ENCODE measurements at regions not wholly inside any gene's neighbourhood (a gene's known extent, or its start where the extent isn't known, plus 50 kb on each side); places are given as distances from the start of the nearest gene placed in this dataset.

GRCh38 chr5:72760259-72760658, 56.2 kb upstream of the TNPO1 start:
- DNase-seq (ENCODE audit: low read depth in 1 of 2, low spot score in 1 of 2): no peak
- TF ChIP-seq JUND (IDR thresholded peaks at IDR 0.05; ENCODE audit: low read depth): no peak
- in situ Hi-C loops (cut with HindIII; ENCODE audit: low pct_unique_long_range_greater_than_20kb, low sequenced_read_pairs): no loop called here

- in situ Hi-C loops (cut with HindIII; ENCODE audit: low pct_unique_long_range_greater_than_20kb, low sequenced_read_pairs): no loop called here
- no peak for TF ChIP-seq JUND (IDR thresholded peaks at IDR 0.05; ENCODE audit: low read depth)
- peak in 1 of 2 experiments; percentile 7 for DNase-seq (ENCODE audit: low read depth in 1 of 2, low spot score in 1 of 2)
Measured at GRCh38 chr5:72752909-72753308, 63.6 kb upstream of the TNPO1 start.

GRCh38 chr5:72749362-72749997, 67.0 kb upstream of the TNPO1 start:
- no peak for TF ChIP-seq JUND (IDR thresholded peaks at IDR 0.05; ENCODE audit: low read depth)
- no peak for DNase-seq (ENCODE audit: low read depth in 1 of 2, low spot score in 1 of 2)
- in situ Hi-C loops (cut with HindIII; ENCODE audit: low pct_unique_long_range_greater_than_20kb, low sequenced_read_pairs): no loop called here

- TF ChIP-seq JUND (IDR thresholded peaks at IDR 0.05; ENCODE audit: low read depth): no peak
- DNase-seq (ENCODE audit: low read depth in 1 of 2, low spot score in 1 of 2): no peak
- in situ Hi-C loops (cut with HindIII; ENCODE audit: low pct_unique_long_range_greater_than_20kb, low sequenced_read_pairs): no loop called here
Measured at GRCh38 chr5:72747826-72748225, 68.6 kb upstream of the TNPO1 start.

- in situ Hi-C loops (cut with HindIII; ENCODE audit: low pct_unique_long_range_greater_than_20kb, low sequenced_read_pairs): no loop called here
- TF ChIP-seq JUND (IDR thresholded peaks at IDR 0.05; ENCODE audit: low read depth): no peak
- DNase-seq (ENCODE audit: low read depth in 1 of 2, low spot score in 1 of 2): no peak
Measured at GRCh38 chr5:72746736-72747135, 69.7 kb upstream of the TNPO1 start.

GRCh38 chr5:72744136-72744535, 72.3 kb upstream of the TNPO1 start:
- no peak for TF ChIP-seq JUND (IDR thresholded peaks at IDR 0.05; ENCODE audit: low read depth)
- in situ Hi-C loops (cut with HindIII; ENCODE audit: low pct_unique_long_range_greater_than_20kb, low sequenced_read_pairs): no loop called here
- no peak for DNase-seq (ENCODE audit: low read depth in 1 of 2, low spot score in 1 of 2)

- in situ Hi-C loops (cut with HindIII; ENCODE audit: low pct_unique_long_range_greater_than_20kb, low sequenced_read_pairs): no loop called here
- DNase-seq (ENCODE audit: low read depth in 1 of 2, low spot score in 1 of 2): no peak
- no peak for TF ChIP-seq JUND (IDR thresholded peaks at IDR 0.05; ENCODE audit: low read depth)
Measured at GRCh38 chr5:72741805-72742204, 74.7 kb upstream of the TNPO1 start.

- in situ Hi-C loops (cut with HindIII; ENCODE audit: low pct_unique_long_range_greater_than_20kb, low sequenced_read_pairs): no loop called here
- no peak for DNase-seq (ENCODE audit: low read depth in 1 of 2, low spot score in 1 of 2)
- TF ChIP-seq JUND (IDR thresholded peaks at IDR 0.05; ENCODE audit: low read depth): no peak
Measured at GRCh38 chr5:72733810-72734209, 82.7 kb upstream of the TNPO1 start.

GRCh38 chr5:72723581-72723980, 92.9 kb upstream of the TNPO1 start:
- DNase-seq (ENCODE audit: low read depth in 1 of 2, low spot score in 1 of 2): peak in 1 of 2 experiments; percentile 5
- in situ Hi-C loops (cut with HindIII; ENCODE audit: low pct_unique_long_range_greater_than_20kb, low sequenced_read_pairs): no loop called here
- TF ChIP-seq JUND (IDR thresholded peaks at IDR 0.05; ENCODE audit: low read depth): no peak

GRCh38 chr5:72722792-72723452, 93.5 kb upstream of the TNPO1 start:
- no peak for TF ChIP-seq JUND (IDR thresholded peaks at IDR 0.05; ENCODE audit: low read depth)
- in situ Hi-C loops (cut with HindIII; ENCODE audit: low pct_unique_long_range_greater_than_20kb, low sequenced_read_pairs): no loop called here
- DNase-seq (ENCODE audit: low read depth in 1 of 2, low spot score in 1 of 2): no peak

- in situ Hi-C loops (cut with HindIII; ENCODE audit: low pct_unique_long_range_greater_than_20kb, low sequenced_read_pairs): no loop called here
- no peak for DNase-seq (ENCODE audit: low read depth in 1 of 2, low spot score in 1 of 2)
- no peak for TF ChIP-seq JUND (IDR thresholded peaks at IDR 0.05; ENCODE audit: low read depth)
Measured at GRCh38 chr5:72721844-72722243, 94.6 kb upstream of the TNPO1 start.

GRCh38 chr5:72720205-72720604, 96.3 kb upstream of the TNPO1 start:
- in situ Hi-C loops (cut with HindIII; ENCODE audit: low pct_unique_long_range_greater_than_20kb, low sequenced_read_pairs): no loop called here
- DNase-seq (ENCODE audit: low read depth in 1 of 2, low spot score in 1 of 2): no peak
- no peak for TF ChIP-seq JUND (IDR thresholded peaks at IDR 0.05; ENCODE audit: low read depth)

GRCh38 chr5:72711351-72711750, 105.1 kb upstream of the TNPO1 start:
- DNase-seq (ENCODE audit: low read depth in 1 of 2, low spot score in 1 of 2): no peak
- in situ Hi-C loops (cut with HindIII; ENCODE audit: low pct_unique_long_range_greater_than_20kb, low sequenced_read_pairs): no loop called here
- TF ChIP-seq JUND (IDR thresholded peaks at IDR 0.05; ENCODE audit: low read depth): no peak

- no peak for TF ChIP-seq JUND (IDR thresholded peaks at IDR 0.05; ENCODE audit: low read depth)
- in situ Hi-C loops (cut with HindIII; ENCODE audit: low pct_unique_long_range_greater_than_20kb, low sequenced_read_pairs): no loop called here
- no peak for DNase-seq (ENCODE audit: low read depth in 1 of 2, low spot score in 1 of 2)
Measured at GRCh38 chr5:72709341-72709740, 107.1 kb upstream of the TNPO1 start.
